Transverse colon (tissue), 4 donors: ENCODE measurements at regions not wholly inside any gene's neighbourhood (a gene's known extent, or its start where the extent isn't known, plus 50 kb on each side); places are given as distances from the start of the nearest gene placed in this dataset.
A peak's percentile ranks its signal among the peaks of the same experiment; 100 is the strongest.

Experiments used
- CTCF ChIP-seq, 5 experiments: fragments of 200-600 bp in 3 of 5; fragments of 450-650 bp in 2 of 5; sonication (generic) in 3 of 5; IDR thresholded peaks; 1 replicate in 2 of 5; 2 replicates in 3 of 5; pipeline ENCODE4 v1.5.1; 2016 to 2017; ENCODE audit warnings: antibody characterized with exemption in 5 of 5, inconsistent platforms in 3 of 5, mild to moderate bottlenecking in 2 of 5, moderate library complexity in 1 of 5
- EP300 ChIP-seq: sonication (generic); formaldehyde crosslinking; IDR thresholded peaks from one replicate; pipeline ENCODE4 v1.6.1; 2017; ENCODE audit warnings: antibody characterized with exemption, low read depth
- POLR2AphosphoS5 ChIP-seq, 3 donors: sonication (generic); formaldehyde crosslinking; IDR thresholded peaks; one replicate each; pipeline ENCODE4 v1.6.1; 2016; ENCODE audit warnings: antibody characterized with exemption in 3 of 3

GRCh38 chr5:34519489-34520220 is 136.5 kb upstream of the RAI14 start:
- peak in 1 of 3 donors; percentile 36 for TF ChIP-seq POLR2AphosphoS5 (IDR thresholded peaks at IDR 0.05)
- no peak for TF ChIP-seq EP300
- TF ChIP-seq CTCF (IDR thresholded peaks at IDR 0.05): no peak
